ENCODE measurements at regions not wholly inside any gene's neighbourhood (a gene's known extent, or its start where the extent isn't known, plus 50 kb on each side); places are given as distances from the start of the nearest gene placed in this dataset.

GRCh38 chr13:97866751-97867150, 86.7 kb upstream of the IPO5 start (continued):
- TF ChIP-seq ZNF207 (IDR thresholded peaks at IDR 0.05; ENCODE audit: borderline replicate concordance) = no peak
- no peak for TF ChIP-seq ZBTB43 (CRISPR knock-in tag; conservative IDR thresholded peaks at IDR 0.05)
- no peak for TF ChIP-seq SATB2 (CRISPR knock-in tag; IDR thresholded peaks at IDR 0.05)
- TF ChIP-seq PLSCR1 (CRISPR knock-in tag; IDR thresholded peaks at IDR 0.05; ENCODE audit: borderline replicate concordance) = no peak

- ATAC-seq = no peak
- Histone ChIP-seq H3K27ac (ENCODE audit: extremely low read length, insufficient read depth, low read length) (no peak overlapping the region), H2AFZ (ENCODE audit: low read length) (no peak overlapping the region), H4K20me1 (ENCODE audit: insufficient read depth, low read length) (no peaks in the 10 kb centered on the region), H3K4me1 (ENCODE audit: insufficient read depth, low read length) (no peaks in the 10 kb centered on the region), H3K9me3 (ENCODE audit: low read length) (no peaks in the 10 kb centered on the region), H3K36me3 (replicated peaks in 1 of 2; ENCODE audit: control insufficient read depth in 1 of 2, insufficient read depth in 2 of 2, low read length in 2 of 2) (no peaks in the 10 kb centered on the region), H3K4me2 (ENCODE audit: low read depth, low read length) (no peak overlapping the region), H3K9ac (ENCODE audit: insufficient read depth, low read depth, low read length) (no peak overlapping the region), H3K4me3 (replicated peaks in 1 of 3; ENCODE audit: insufficient read depth in 1 of 3, low read depth in 2 of 3, low read length in 3 of 3) (no peak overlapping the region), H3K79me2 (ENCODE audit: insufficient read depth, low read length) (no peaks in the 10 kb centered on the region), H3K27me3 (ENCODE audit: control insufficient read depth in 1 of 2, insufficient read depth in 2 of 2, low read length in 2 of 2) (peaks cover 3 to 28% of the 10 kb centered on the region in 2 experiments; a peak in 3 of 5 replicates)
- FAIRE-seq = no peak
- ChIA-PET POLR2A (no interaction called here), CTCF (ENCODE audit: low intra/inter-chr PET ratio, low total read pairs) (no interaction called here)
- in situ Hi-C loops (cut with HindIII; ENCODE audit: extremely low pct_ligation_motif_present, low pct_unique_long_range_greater_than_20kb) = loop anchor here (25.0 kb wide), 2 partner anchors 564 to 789 kb away; no protein-coding TSS in a partner anchor
- intact Hi-C loops (cut with micrococcal nuclease; ENCODE audit: unreplicated experiment) = no loop called here
- BruUV-seq (replicated peaks) = no TSS peak
- no peak for DNase-seq (ENCODE audit: low spot score)
- WGBS (ENCODE audit: low lambda C conversion rate) = 7% methylated on average over 1 of the region's 1 CpG
- TF ChIP-seq ZNF691 (CRISPR knock-in tag; IDR thresholded peaks at IDR 0.05; ENCODE audit: borderline replicate concordance, low read depth) (no peak), ZNF24 (IDR thresholded peaks at IDR 0.05) (no peak), ZNF841 (CRISPR knock-in tag; IDR thresholded peaks at IDR 0.05; ENCODE audit: borderline replicate concordance) (no peak), PRMT3 (CRISPR knock-in tag; IDR thresholded peaks at IDR 0.05; ENCODE audit: borderline replicate concordance, low read depth) (no peak), TRAFD1 (CRISPR knock-in tag; IDR thresholded peaks at IDR 0.05; ENCODE audit: borderline replicate concordance) (no peak), ARHGAP35 (CRISPR knock-in tag; IDR thresholded peaks at IDR 0.05; ENCODE audit: borderline replicate concordance) (no peak), SP4 (CRISPR knock-in tag; IDR thresholded peaks at IDR 0.05) (no peak), ZFP36L1 (CRISPR knock-in tag; IDR thresholded peaks at IDR 0.05) (no peak), HHEX (CRISPR knock-in tag; IDR thresholded peaks at IDR 0.05) (no peak), GPBP1L1 (CRISPR knock-in tag; IDR thresholded peaks at IDR 0.05) (no peak), ZNF549 (CRISPR knock-in tag; IDR thresholded peaks at IDR 0.05) (no peak)
Measured at GRCh38 chr13:97873398-97873797, 80.1 kb upstream of the IPO5 start.
